ENCODE measurements at regions not wholly inside any gene's neighbourhood (a gene's known extent, or its start where the extent isn't known, plus 50 kb on each side); places are given as distances from the start of the nearest gene placed in this dataset.

DNA sequence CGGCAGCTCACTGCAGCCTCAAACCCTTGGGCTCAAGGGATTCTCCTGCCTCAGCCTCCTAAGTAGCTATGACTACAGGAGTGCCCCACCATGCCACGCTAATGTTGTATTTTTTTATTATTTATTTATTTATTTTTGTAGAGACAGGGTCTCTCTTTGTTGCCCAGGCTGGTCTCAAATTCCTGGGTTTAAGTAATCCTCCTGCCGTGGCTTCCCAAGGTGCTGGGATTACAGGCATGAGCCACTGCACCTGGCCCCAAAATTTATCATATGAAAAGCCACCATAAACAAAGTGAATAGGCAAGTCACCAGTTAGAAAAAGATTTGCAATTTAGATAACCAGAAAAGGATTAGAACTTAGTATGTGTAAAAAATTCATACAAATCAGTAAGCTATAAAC is 138.6 kb upstream of the NCK2 start:
- TF ChIP-seq, protein P1, sequence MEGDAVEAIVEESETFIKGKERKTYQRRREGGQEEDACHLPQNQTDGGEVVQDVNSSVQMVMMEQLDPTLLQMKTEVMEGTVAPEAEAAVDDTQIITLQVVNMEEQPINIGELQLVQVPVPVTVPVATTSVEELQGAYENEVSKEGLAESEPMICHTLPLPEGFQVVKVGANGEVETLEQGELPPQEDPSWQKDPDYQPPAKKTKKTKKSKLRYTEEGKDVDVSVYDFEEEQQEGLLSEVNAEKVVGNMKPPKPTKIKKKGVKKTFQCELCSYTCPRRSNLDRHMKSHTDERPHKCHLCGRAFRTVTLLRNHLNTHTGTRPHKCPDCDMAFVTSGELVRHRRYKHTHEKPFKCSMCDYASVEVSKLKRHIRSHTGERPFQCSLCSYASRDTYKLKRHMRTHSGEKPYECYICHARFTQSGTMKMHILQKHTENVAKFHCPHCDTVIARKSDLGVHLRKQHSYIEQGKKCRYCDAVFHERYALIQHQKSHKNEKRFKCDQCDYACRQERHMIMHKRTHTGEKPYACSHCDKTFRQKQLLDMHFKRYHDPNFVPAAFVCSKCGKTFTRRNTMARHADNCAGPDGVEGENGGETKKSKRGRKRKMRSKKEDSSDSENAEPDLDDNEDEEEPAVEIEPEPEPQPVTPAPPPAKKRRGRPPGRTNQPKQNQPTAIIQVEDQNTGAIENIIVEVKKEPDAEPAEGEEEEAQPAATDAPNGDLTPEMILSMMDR (conservative IDR thresholded peaks at IDR 0.05 in 1 of 2, IDR thresholded peaks at IDR 0.05 in 1 of 2; ENCODE audit: low read depth in 1 of 2, low read length in 2 of 2): no peak
- no peak for TF ChIP-seq EZH2 (IDR thresholded peaks at IDR 0.05; ENCODE audit: low read length, missing control alignments)
